H9 (cell line): ENCODE measurements at regions not wholly inside any gene's neighbourhood (a gene's known extent, or its start where the extent isn't known, plus 50 kb on each side); places are given as distances from the start of the nearest gene placed in this dataset.

ENCODE experiments used
- DNase-seq: peaks from one replicate; pipeline ENCODE4 v3.0.0-alpha.2; 2017
- H2AFZ ChIP-seq: one replicate; pipeline ENCODE4 v1.6.1; 2013; ENCODE audit warnings: mild to moderate bottlenecking, low read length, control low read depth, moderate library complexity
- H2AK5ac ChIP-seq: 2 replicates; pipeline ENCODE4 v1.6.1; 2013; ENCODE audit warnings: low read length, control low read depth, mixed read lengths; ENCODE audit not compliant: insufficient read length
- H2BK120ac ChIP-seq: one replicate; pipeline ENCODE4 v1.6.1; 2013; ENCODE audit warnings: low read depth, mild to moderate bottlenecking, low read length, control low read depth, inconsistent platforms; ENCODE audit not compliant: poor library complexity, severe bottlenecking
- H2BK12ac ChIP-seq: 2 replicates; pipeline ENCODE4 v1.6.1; 2013; ENCODE audit warnings: low read length, control low read depth, mixed read lengths, low read depth; ENCODE audit not compliant: insufficient read length
- H2BK15ac ChIP-seq: 2 replicates; pipeline ENCODE4 v1.6.1; 2013; ENCODE audit warnings: low read depth, low read length, control low read depth
- H2BK20ac ChIP-seq: one replicate; pipeline ENCODE4 v1.6.1; 2013; ENCODE audit warnings: low read depth, mild to moderate bottlenecking, low read length, control low read depth, inconsistent platforms; ENCODE audit not compliant: poor library complexity, severe bottlenecking
- H2BK5ac ChIP-seq: 2 replicates; pipeline ENCODE4 v1.6.1; 2013; ENCODE audit warnings: low read length, control low read depth, mixed read lengths; ENCODE audit not compliant: insufficient read length
- H3K14ac ChIP-seq: 2 replicates; pipeline ENCODE4 v1.6.1; 2013; ENCODE audit warnings: low read length, control low read depth; ENCODE audit not compliant: insufficient read depth
- H3K18ac ChIP-seq: 2 replicates; pipeline ENCODE4 v1.6.1; 2013; ENCODE audit warnings: low read depth, mild to moderate bottlenecking, mixed read lengths, low read length, control low read depth; ENCODE audit not compliant: insufficient read length
- H3K23ac ChIP-seq: 2 replicates; pipeline ENCODE4 v1.6.1; 2013; ENCODE audit warnings: low read length, control low read depth, mixed read lengths, low read depth; ENCODE audit not compliant: insufficient read length
- H3K23me2 ChIP-seq: 2 replicates; pipeline ENCODE4 v1.6.1; 2013; ENCODE audit warnings: low read depth, mild to moderate bottlenecking, mixed read lengths, low read length, control low read depth; ENCODE audit not compliant: insufficient read length, poor library complexity, severe bottlenecking
- H3K27ac ChIP-seq: 2 replicates; pipeline ENCODE4 v1.5.1; 2013; ENCODE audit warnings: low read length, control low read depth, mixed read lengths, low read depth; ENCODE audit not compliant: insufficient read length
- H3K27me3 ChIP-seq: 2 replicates; pipeline ENCODE4 v1.6.1; 2013; ENCODE audit warnings: low read length, control low read depth, inconsistent platforms; ENCODE audit not compliant: insufficient read depth
- H3K4ac ChIP-seq: 2 replicates; pipeline ENCODE4 v1.6.1; 2013; ENCODE audit warnings: low read depth, mild to moderate bottlenecking, control low read depth, inconsistent platforms, low read length, moderate library complexity
- H3K4me1 ChIP-seq: 2 replicates; pipeline ENCODE4 v1.6.1; 2013; ENCODE audit warnings: low read length, control low read depth, inconsistent platforms; ENCODE audit not compliant: insufficient read depth
- H3K4me2 ChIP-seq: 2 replicates; pipeline ENCODE4 v1.6.1; 2013; ENCODE audit warnings: low read length, control low read depth, mixed read lengths; ENCODE audit not compliant: insufficient read length, insufficient read depth
- H3K56ac ChIP-seq: 2 replicates; pipeline ENCODE4 v1.6.1; 2013; ENCODE audit warnings: low read depth, mild to moderate bottlenecking, mixed read lengths, low read length, control low read depth; ENCODE audit not compliant: insufficient read length
- H3K79me1 ChIP-seq: 2 replicates; pipeline ENCODE4 v1.6.1; 2013; ENCODE audit warnings: low read depth, mild to moderate bottlenecking, moderate library complexity, low read length, control low read depth, inconsistent platforms; ENCODE audit not compliant: insufficient read depth, poor library complexity, severe bottlenecking
- H3K79me2 ChIP-seq: 2 replicates; pipeline ENCODE4 v1.6.1; 2013; ENCODE audit warnings: low read length, control low read depth, inconsistent platforms; ENCODE audit not compliant: insufficient read depth
- H3K9ac ChIP-seq: 2 replicates; pipeline ENCODE4 v1.6.1; 2013; ENCODE audit warnings: low read length, control low read depth, mixed read lengths; ENCODE audit not compliant: insufficient read length; ENCODE audit errors: extremely low read depth
- H3K9me3 ChIP-seq: one replicate; pipeline ENCODE4 v1.6.1; 2013; ENCODE audit warnings: low read depth, low read length, inconsistent platforms; ENCODE audit not compliant: control insufficient read depth
- H3T11ph ChIP-seq: one replicate; pipeline ENCODE4 v1.6.1; 2013; ENCODE audit warnings: mild to moderate bottlenecking, low read length, control low read depth, inconsistent platforms
- H4K20me1 ChIP-seq: one replicate; pipeline ENCODE4 v1.6.1; 2013; ENCODE audit not compliant: control insufficient read depth, insufficient read length, insufficient read depth
- H4K5ac ChIP-seq: 2 replicates; pipeline ENCODE4 v1.6.1; 2013; ENCODE audit warnings: low read depth, mild to moderate bottlenecking, mixed read lengths, low read length, control low read depth; ENCODE audit not compliant: insufficient read length
- H4K8ac ChIP-seq: replicated peaks from 2 replicates; pipeline ENCODE4 v1.6.1; 2013; ENCODE audit warnings: low read length, control low read depth, mixed read lengths, low read depth; ENCODE audit not compliant: insufficient read length
- H4K91ac ChIP-seq: 2 replicates; pipeline ENCODE4 v1.6.1; 2013; ENCODE audit warnings: low read depth, mild to moderate bottlenecking, moderate library complexity, mixed read lengths, low read length, control low read depth; ENCODE audit not compliant: insufficient read length
- H3K27ac Mint-ChIP-seq, 3 experiments: 2 replicates in 2 of 3; 3 replicates in 1 of 3; pipeline ENCODE4 v1.8.0; 2020 to 2021; ENCODE audit warnings: mixed read lengths in 3 of 3, mild to moderate bottlenecking in 1 of 3, moderate library complexity in 1 of 3
- H3K27me3 Mint-ChIP-seq: 2 replicates; pipeline ENCODE4 v1.8.0; 2021; ENCODE audit warnings: low read depth, mild to moderate bottlenecking, moderate library complexity, mixed read lengths
- H3K36me3 Mint-ChIP-seq, 3 experiments: 2 replicates in 2 of 3; 3 replicates in 1 of 3; pipeline ENCODE4 v1.8.0; 2020 to 2021; ENCODE audit warnings: low read depth in 3 of 3, mixed read lengths in 3 of 3; ENCODE audit not compliant: insufficient read depth in 1 of 3
- H3K4me1 Mint-ChIP-seq, 2 experiments: 2 replicates each; pipeline ENCODE4 v1.8.0; 2020; ENCODE audit warnings: mixed read lengths in 2 of 2
- H3K4me3 Mint-ChIP-seq, 2 experiments: 2 replicates in 1 of 2; 3 replicates in 1 of 2; pipeline ENCODE4 v1.8.0; 2020 to 2021; ENCODE audit warnings: mild to moderate bottlenecking in 2 of 2, mixed read lengths in 2 of 2, moderate library complexity in 1 of 2
- H3K9me3 Mint-ChIP-seq, 2 experiments: 2 replicates in 1 of 2; 3 replicates in 1 of 2; pipeline ENCODE4 v1.8.0; 2020; ENCODE audit warnings: mild to moderate bottlenecking in 2 of 2, mixed read lengths in 2 of 2, moderate library complexity in 1 of 2
- WGBS: extraction: QIAGEN DNeasy Blood & Tissue Kit; methylation state at CpG from one replicate; pipeline ENCODE4 v1.1.7; 2013; ENCODE audit warnings: missing lambda C conversion rate, low lambda C conversion rate, mixed read lengths; ENCODE audit not compliant: insufficient read length; ENCODE audit errors: extremely low coverage; 5-methylcytosine and 5-hydroxymethylcytosine counted together
- TF ChIP-seq, protein P1 (sequence below): fragments of 200-600 bp; sonication (generic); conservative IDR thresholded peaks from 3 replicates; pipeline ENCODE4 v1.8.0; 2021; ENCODE audit warnings: antibody characterized with exemption, mild to moderate bottlenecking

DNA sequence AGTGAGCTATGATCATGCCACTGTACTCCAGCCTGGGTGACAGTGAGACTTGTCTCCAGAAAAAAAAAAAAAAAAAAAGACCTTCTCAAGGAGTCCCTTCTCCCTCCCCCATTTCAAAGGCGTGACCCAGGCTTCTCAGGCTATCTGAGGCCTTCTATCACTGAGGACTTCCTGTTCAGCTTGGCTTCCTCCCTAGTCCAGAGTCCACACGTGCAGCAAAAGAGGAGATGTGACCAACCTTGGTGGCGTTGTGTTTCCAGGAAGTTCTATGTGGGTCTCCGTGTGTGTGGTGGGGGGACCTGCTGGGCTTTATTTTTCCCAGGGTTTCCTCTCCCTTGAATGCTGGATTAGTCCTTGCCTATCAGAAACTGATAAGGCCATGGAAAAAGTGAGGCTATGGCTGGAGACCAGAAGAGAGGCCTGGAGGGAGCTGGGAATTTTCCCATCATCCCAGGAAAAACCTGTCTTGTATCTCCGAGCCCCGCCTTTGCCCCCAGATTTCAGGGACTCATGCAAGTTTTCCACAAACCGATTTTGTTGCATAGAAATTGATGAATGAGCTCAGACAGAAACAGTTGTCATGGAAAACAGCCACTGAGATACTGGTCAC lies 148.1 kb downstream of the SALL1 start:
- H3K4me1 ChIP-seq: no peaks in the 10 kb centered on the region
- TF ChIP-seq, protein P1, sequence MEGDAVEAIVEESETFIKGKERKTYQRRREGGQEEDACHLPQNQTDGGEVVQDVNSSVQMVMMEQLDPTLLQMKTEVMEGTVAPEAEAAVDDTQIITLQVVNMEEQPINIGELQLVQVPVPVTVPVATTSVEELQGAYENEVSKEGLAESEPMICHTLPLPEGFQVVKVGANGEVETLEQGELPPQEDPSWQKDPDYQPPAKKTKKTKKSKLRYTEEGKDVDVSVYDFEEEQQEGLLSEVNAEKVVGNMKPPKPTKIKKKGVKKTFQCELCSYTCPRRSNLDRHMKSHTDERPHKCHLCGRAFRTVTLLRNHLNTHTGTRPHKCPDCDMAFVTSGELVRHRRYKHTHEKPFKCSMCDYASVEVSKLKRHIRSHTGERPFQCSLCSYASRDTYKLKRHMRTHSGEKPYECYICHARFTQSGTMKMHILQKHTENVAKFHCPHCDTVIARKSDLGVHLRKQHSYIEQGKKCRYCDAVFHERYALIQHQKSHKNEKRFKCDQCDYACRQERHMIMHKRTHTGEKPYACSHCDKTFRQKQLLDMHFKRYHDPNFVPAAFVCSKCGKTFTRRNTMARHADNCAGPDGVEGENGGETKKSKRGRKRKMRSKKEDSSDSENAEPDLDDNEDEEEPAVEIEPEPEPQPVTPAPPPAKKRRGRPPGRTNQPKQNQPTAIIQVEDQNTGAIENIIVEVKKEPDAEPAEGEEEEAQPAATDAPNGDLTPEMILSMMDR: no peak
- H3K36me3 Mint-ChIP-seq: no peaks in the 10 kb centered on the region
- no peak overlapping the region for H4K5ac ChIP-seq
- no peak overlapping the region for H2AK5ac ChIP-seq
- no peak for DNase-seq
- no peak overlapping the region for H4K91ac ChIP-seq
- H3K23me2 ChIP-seq: no peaks in the 10 kb centered on the region
- H3K27me3 ChIP-seq: no peaks in the 10 kb centered on the region
- H3T11ph ChIP-seq: no peak overlapping the region
- peaks cover 7% of the 10 kb centered on the region for H3K27me3 Mint-ChIP-seq
- no peaks in the 10 kb centered on the region for H3K4me1 Mint-ChIP-seq
- H3K27ac ChIP-seq: no peak overlapping the region
- no peak overlapping the region for H3K56ac ChIP-seq
- H3K9me3 Mint-ChIP-seq: no peaks in the 10 kb centered on the region; a peak in 1 of 5 replicates
- H3K4me3 Mint-ChIP-seq: no peak overlapping the region
- no peak overlapping the region for H3K4me2 ChIP-seq
- H4K20me1 ChIP-seq: no peaks in the 10 kb centered on the region
- H3K9ac ChIP-seq: no peak overlapping the region
- no peak overlapping the region for H2BK15ac ChIP-seq
- H2BK12ac ChIP-seq: no peak overlapping the region
- no peak overlapping the region for H3K27ac Mint-ChIP-seq
- no peaks in the 10 kb centered on the region for H3K79me1 ChIP-seq
- no peak overlapping the region for H3K18ac ChIP-seq
- WGBS: no CpG with 5 or more reads among the region's 7 CpGs
- H2BK20ac ChIP-seq: no peak overlapping the region
- no peak overlapping the region for H2AFZ ChIP-seq
- no peak overlapping the region for H3K4ac ChIP-seq
- no peak overlapping the region for H2BK120ac ChIP-seq
- no peaks in the 10 kb centered on the region for H3K9me3 ChIP-seq
- no peaks in the 10 kb centered on the region for H3K79me2 ChIP-seq
- H3K14ac ChIP-seq: no peak overlapping the region
- H2BK5ac ChIP-seq: no peak overlapping the region
- no peak overlapping the region for H3K23ac ChIP-seq
- no peak overlapping the region for H4K8ac ChIP-seq
